ENCODE measurements at regions not wholly inside any gene's neighbourhood (a gene's known extent, or its start where the extent isn't known, plus 50 kb on each side); places are given as distances from the start of the nearest gene placed in this dataset.

DNA sequence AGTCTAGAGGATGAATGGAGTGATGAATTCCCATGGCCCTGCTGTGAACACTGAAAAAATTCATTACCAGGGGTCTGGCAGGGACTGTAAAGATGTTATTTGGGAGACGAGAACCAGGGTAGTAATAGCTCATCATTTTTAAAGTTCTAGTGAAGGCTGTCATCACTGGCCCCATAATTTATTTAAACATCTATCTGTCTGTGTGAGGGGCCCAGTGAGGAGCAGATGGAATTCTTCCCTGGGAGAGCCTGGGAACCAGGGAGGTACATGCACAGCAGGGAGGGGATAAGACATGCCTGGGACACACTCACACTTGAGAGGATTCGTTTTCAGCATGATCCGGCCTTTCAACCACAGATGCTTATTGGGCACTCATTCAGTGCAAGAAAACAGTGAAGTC lies 162.0 kb downstream of the PDGFRA start:
- Histone ChIP-seq H3K9ac (no peak overlapping the region), H3K27ac (ENCODE audit: low read depth in 2 of 2, low read length in 1 of 2) (no peak overlapping the region), H3K4me2 (no peak overlapping the region), H3K4me3 (ENCODE audit: low read depth in 2 of 2, low read length in 1 of 2) (no peak overlapping the region), H3K36me3 (replicated peaks in 1 of 2; ENCODE audit: control insufficient read depth in 1 of 2, insufficient read depth in 2 of 2, low read length in 1 of 2) (no peaks in the 10 kb centered on the region), H3F3A (replicated peaks; ENCODE audit: insufficient read depth) (no peaks in the 10 kb centered on the region), H3K4me1 (ENCODE audit: control insufficient read depth in 1 of 2, insufficient read depth in 2 of 2, low read depth in 1 of 2, low read length in 1 of 2) (no peaks in the 10 kb centered on the region), H3K9me3 (no peaks in the 10 kb centered on the region), H4K20me1 (ENCODE audit: insufficient read depth) (no peaks in the 10 kb centered on the region), H3K79me2 (ENCODE audit: insufficient read depth) (no peaks in the 10 kb centered on the region), H3K9me2 (no peaks in the 10 kb centered on the region), H3K27me3 (ENCODE audit: insufficient read depth) (no peaks in the 10 kb centered on the region; the same call in 1 of the 2 replicates), H2AFZ (ENCODE audit: low read depth) (no peak overlapping the region)
- WGBS (ENCODE audit: low lambda C conversion rate) = 0% methylated on average over 3 of the region's 3 CpGs
- POLR2A ChIA-PET = no interaction called here
- no peak for DNase-seq
- TF ChIP-seq MXI1 (IDR thresholded peaks at IDR 0.05; ENCODE audit: low read depth, low read length) (no peak), NRF1 (IDR thresholded peaks at IDR 0.05; ENCODE audit: low read depth, low read length) (no peak), PBX3 (IDR thresholded peaks at IDR 0.05) (no peak), YY1 (IDR thresholded peaks at IDR 0.05; ENCODE audit: low read depth) (no peak), RAD21 (IDR thresholded peaks at IDR 0.05; ENCODE audit: low read length) (no peak), RCOR1 (IDR thresholded peaks at IDR 0.05; ENCODE audit: low read length) (no peak), USF1 (IDR thresholded peaks at IDR 0.05; ENCODE audit: borderline replicate concordance, low read depth) (no peak), CTCF (IDR thresholded peaks at IDR 0.05) (no peak), MEF2A (IDR thresholded peaks at IDR 0.05; ENCODE audit: borderline replicate concordance, low read depth) (no peak), RFX5 (IDR thresholded peaks at IDR 0.05; ENCODE audit: low read length) (no peak), SMC3 (IDR thresholded peaks at IDR 0.05; ENCODE audit: low read depth, low read length) (no peak), CHD2 (IDR thresholded peaks at IDR 0.05; ENCODE audit: low read length, partially characterized antibody) (no peak), RXRA (IDR thresholded peaks at IDR 0.05; ENCODE audit: borderline replicate concordance, low read depth) (no peak), EZH2phosphoT487 (IDR thresholded peaks at IDR 0.05; ENCODE audit: borderline replicate concordance, low read depth) (no peak), FOSL2 (IDR thresholded peaks at IDR 0.05; ENCODE audit: borderline replicate concordance, low read depth) (no peak), NFIC (IDR thresholded peaks at IDR 0.05; ENCODE audit: borderline replicate concordance) (no peak), USF2 (IDR thresholded peaks at IDR 0.05; ENCODE audit: borderline replicate concordance, low read depth, low read length) (no peak), GABPA (IDR thresholded peaks at IDR 0.05; ENCODE audit: low read depth) (no peak)
- TF ChIP-seq, protein P1, sequence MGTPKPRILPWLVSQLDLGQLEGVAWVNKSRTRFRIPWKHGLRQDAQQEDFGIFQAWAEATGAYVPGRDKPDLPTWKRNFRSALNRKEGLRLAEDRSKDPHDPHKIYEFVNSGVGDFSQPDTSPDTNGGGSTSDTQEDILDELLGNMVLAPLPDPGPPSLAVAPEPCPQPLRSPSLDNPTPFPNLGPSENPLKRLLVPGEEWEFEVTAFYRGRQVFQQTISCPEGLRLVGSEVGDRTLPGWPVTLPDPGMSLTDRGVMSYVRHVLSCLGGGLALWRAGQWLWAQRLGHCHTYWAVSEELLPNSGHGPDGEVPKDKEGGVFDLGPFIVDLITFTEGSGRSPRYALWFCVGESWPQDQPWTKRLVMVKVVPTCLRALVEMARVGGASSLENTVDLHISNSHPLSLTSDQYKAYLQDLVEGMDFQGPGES (IDR thresholded peaks at IDR 0.05; ENCODE audit: low read depth, low read length) = no peak
- CTCF ChIA-PET = no interaction called here
